H1 (cell line): ENCODE measurements at regions not wholly inside any gene's neighbourhood (a gene's known extent, or its start where the extent isn't known, plus 50 kb on each side); places are given as distances from the start of the nearest gene placed in this dataset.

Experiments
- CEBPB ChIP-seq: IDR thresholded peaks from 2 replicates; pipeline ENCODE4 v1.6.1; 2012; ENCODE audit warnings: low read depth, low read length
- CHD1 ChIP-seq: IDR thresholded peaks from 2 replicates; pipeline ENCODE4 v1.6.1; 2012; ENCODE audit warnings: low read depth, low read length, improper control_type of control experiment
- CHD7 ChIP-seq: fragments of 300-600 bp; sonication (generic); IDR thresholded peaks from 2 replicates; pipeline ENCODE4 v1.7.1; 2012; ENCODE audit warnings: low read length, moderate library complexity, mild to moderate bottlenecking, inconsistent platforms; ENCODE audit not compliant: insufficient replicate concordance
- GABPA ChIP-seq: IDR thresholded peaks from 2 replicates; pipeline ENCODE4 v1.6.1; 2011; ENCODE audit warnings: mild to moderate bottlenecking, low read length, moderate library complexity, borderline replicate concordance; ENCODE audit not compliant: insufficient read depth
- GTF2F1 ChIP-seq: IDR thresholded peaks from 2 replicates; pipeline ENCODE4 v1.6.1; 2012; ENCODE audit warnings: low read depth, low read length, improper control_type of control experiment, borderline replicate concordance
- NRF1 ChIP-seq: IDR thresholded peaks from 2 replicates; pipeline ENCODE4 v1.6.1; 2011; ENCODE audit warnings: mild to moderate bottlenecking, low read depth, low read length, improper control_type of control experiment
- RNF2 ChIP-seq: fragments of 200-900, 300-1000 bp; sonication (generic); IDR thresholded peaks from 2 replicates; pipeline ENCODE4 v1.7.1; 2016; ENCODE audit warnings: borderline replicate concordance, low read depth, mild to moderate bottlenecking, antibody characterized with exemption, low read length; ENCODE audit not compliant: poor library complexity, severe bottlenecking; ENCODE audit errors: missing control alignments
- SIN3A ChIP-seq, 2 experiments: IDR thresholded peaks in 1 of 2; conservative IDR thresholded peaks in 1 of 2; 2 replicates each; pipeline ENCODE4 v1.6.1; 2011 to 2012; ENCODE audit warnings: low read length in 2 of 2, improper control_type of control experiment in 1 of 2, low read depth in 1 of 2, mild to moderate bottlenecking in 1 of 2
- TBP ChIP-seq: IDR thresholded peaks from 2 replicates; pipeline ENCODE4 v1.6.1; 2011; ENCODE audit warnings: low read depth, low read length, improper control_type of control experiment

DNA sequence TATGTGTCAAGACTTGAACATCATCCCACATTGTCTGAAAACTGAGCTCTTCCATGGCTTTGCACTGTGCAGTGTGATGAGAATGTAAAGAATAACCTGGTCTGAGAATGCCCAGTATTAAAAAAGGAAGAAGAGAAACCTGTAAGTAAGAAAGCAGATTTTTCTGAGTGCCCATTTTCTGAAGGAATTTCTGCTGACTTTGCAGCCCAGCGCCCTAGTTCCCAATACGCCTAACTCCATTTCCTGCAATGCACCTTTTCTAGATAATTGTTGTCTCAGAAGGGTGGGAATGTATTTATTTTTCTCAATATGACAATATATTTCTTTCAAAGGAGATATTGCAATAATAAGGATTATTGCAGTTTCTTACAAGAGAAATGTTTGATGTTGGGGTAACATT, 231.5 kb downstream of the HAO1 start (continued):
- TF ChIP-seq CHD7 (no peak), SIN3A (conservative IDR thresholded peaks at IDR 0.05 in 1 of 2, IDR thresholded peaks at IDR 0.05 in 1 of 2; ENCODE audit: low read depth in 1 of 2, low read length in 2 of 2) (no peak), GTF2F1 (no peak), CHD1 (no peak), GABPA (no peak), RNF2 (no peak), CEBPB (no peak), NRF1 (no peak), TBP (no peak)
